ENCODE measurements at regions not wholly inside any gene's neighbourhood (a gene's known extent, or its start where the extent isn't known, plus 50 kb on each side); places are given as distances from the start of the nearest gene placed in this dataset.
"Not testable (repeated sequence)": the region's sequence is repeated elsewhere in the genome, so short reads cannot be mapped to it uniquely, and the experiment has no call there.

GRCh38 chr12:19998961-19999804 is 369.2 kb upstream of the PDE3A start:
- peak; percentile 44 for DNase-seq

- DNase-seq: no peak
Measured at GRCh38 chr12:19999805-20000138, 368.6 kb upstream of the PDE3A start.

GRCh38 chr12:20000229-20000849 is 368.0 kb upstream of the PDE3A start:
- DNase-seq: no peak

DNA sequence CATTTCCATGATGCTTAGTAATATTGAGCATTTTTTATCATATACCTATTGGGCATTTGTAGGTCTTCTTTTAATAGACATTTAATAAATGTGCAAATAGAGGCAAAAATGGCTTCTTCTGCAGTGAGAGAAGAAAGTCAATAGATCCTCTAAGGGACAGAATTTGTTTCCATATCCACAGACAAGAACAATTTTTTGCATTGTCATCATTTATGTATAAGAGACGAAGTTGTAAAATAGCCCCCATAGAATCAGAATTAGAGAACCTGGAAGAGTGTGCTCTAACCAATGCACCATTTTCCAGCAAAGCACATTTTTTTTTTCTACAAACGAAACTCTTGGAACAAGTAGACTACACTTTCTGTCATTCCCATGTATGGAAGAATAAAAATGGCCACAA is 365.1 kb upstream of the PDE3A start:
- DNase-seq: no peak

DNA sequence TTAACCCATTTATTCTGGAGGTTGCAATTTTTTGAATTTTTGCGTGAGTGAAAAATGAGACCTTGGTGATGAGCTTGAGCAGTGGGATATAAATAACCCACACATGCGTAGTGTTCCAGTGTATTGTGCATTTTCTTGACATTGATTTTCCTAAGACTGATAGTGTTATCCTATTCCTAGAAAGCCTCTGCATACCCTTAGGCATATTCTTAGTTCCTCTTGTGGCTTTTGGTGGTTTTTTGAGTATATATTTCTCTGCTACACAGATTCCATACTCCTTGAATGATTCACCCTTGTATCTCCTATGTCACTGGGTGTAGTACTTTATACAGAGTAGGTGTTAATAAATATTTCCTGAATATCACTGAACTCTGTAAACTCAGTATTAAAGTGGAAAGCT is 363.4 kb upstream of the PDE3A start:
- DNase-seq: peak; percentile 86

DNA sequence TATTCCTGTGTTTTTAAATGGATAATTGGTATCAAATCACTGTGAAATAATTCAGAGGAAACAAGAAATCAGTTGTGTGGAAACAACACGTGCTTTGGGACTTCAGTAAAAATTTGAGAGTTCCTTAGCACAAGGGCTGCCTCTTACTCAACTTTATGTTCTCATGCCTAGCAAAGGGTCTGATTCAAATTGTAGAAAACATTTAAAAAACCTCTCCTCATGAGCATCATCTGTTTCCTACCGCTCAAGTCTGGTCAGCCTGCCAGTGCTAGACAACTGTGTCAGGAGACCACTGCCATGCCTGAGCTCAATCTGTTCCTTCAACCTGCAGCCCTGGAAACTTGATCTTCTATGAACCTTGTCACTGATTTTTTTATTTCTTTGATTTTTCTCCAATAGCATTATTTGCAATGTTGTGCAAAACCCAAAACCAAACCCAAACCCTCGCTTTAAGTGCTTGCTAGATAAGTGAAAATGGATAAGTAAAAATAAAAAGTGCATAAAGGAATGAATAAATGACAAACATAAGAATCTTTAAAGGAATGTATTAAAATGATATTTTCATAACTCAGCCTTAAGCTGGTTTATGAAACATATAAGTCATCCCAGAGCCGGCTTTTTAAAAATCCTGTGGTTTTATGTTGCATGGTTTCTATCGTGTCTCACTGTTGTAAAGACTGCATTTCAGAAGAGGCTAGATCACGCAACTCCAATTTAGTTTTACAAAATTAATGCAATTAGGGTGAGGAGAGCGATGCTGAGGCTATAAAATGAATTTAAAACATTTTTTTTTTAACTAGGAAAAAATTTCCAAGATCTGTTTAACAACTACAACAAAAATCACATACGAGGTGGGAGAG is 361.2 kb upstream of the PDE3A start:
- DNase-seq: peak; percentile 92

DNA sequence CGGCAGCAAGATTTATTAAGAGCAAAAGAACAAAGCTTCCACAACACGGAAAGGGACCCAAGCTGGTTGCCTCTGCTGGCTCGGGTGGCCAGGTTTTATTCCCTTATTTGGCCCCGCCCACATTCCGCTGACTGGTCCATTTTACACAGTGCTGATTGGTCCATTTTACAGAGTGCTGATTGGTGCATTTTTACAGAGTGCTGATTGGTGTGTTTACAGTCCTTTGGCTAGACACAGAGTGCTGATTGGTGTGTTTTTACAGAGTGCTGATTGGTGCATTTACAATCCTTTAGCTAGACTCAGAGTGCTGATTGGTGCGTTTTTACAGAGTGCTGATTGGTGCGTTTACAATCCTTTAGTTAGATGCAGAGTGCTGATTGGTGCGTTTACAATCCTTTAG is 358.4 kb upstream of the PDE3A start:
- not testable (repeated sequence) for DNase-seq

DNA sequence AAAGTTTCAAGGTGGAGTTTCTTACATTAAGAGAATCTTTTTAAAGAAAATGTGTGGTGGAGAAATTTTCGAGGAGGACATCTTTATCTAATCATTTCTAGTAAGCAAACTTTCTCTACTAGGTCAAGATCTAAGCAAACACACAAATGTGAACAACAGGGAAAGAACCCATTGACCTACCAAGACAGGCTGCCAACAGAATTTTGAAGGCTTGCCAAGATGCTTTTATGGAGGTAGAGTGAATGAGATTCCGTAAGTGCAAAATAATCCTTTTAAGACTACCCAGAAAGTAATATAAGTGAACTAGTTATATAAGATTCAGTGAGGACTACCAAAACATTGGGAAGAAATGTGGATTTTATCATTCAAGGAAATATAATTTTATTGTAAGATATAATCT is 357.1 kb upstream of the PDE3A start:
- DNase-seq: no peak

DNA sequence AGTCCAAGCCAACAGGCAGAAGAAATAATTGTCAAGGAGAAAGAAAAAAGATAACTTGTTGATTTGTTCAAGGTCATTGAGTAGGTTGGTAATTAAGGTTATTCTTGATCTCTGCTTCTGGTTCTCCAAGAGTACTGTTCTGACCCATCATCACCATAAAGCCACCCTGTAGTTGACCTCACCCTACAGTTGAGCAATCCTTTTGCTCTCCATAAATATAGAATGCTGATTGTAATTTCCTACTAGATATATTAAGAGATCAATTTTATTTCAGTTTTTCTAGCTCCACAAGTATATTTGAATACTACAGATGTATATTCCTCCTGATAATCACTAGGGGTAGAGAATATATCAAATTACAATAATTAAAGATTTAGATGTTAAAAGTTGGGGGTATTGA is 350.5 kb upstream of the PDE3A start:
- DNase-seq: no peak

DNA sequence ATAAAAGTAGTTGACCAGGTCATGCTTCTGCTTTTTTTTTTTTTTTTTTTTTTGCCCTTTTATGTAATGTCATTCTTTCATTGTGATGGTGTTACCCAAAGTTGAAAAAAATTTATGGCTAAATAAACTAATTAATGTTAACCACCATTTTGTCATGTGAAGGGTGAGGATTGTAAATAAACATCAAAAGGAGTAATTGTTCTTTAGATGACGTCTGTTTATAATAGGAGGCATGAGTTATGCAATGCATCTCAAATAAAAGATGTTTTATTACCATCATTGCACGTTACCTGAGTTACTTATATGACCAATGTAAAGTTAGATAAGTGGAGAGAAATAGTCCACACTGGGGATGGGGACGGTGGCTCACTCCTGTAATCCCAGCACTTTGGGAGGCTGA is 349.9 kb upstream of the PDE3A start:
- DNase-seq: no peak

DNA sequence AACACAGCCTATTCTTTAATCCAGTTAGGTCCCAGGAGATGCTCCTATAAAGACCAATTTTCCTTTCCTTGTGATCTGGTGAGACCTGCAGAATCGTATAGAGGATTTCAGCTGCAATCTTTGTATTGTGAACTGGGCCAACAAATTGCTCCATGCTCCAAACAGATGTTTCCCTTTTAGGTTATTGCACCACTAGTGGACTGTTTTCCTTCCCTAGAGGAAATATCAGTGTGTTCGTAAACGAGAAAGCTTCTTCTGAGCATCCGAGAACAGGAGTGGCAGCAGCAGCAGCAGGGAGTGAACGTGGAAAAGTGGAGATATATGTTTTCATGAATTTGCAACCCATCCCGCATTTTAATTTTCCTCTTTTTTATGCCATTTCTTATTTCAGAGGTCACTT is 344.1 kb upstream of the PDE3A start:
- no peak for DNase-seq

DNA sequence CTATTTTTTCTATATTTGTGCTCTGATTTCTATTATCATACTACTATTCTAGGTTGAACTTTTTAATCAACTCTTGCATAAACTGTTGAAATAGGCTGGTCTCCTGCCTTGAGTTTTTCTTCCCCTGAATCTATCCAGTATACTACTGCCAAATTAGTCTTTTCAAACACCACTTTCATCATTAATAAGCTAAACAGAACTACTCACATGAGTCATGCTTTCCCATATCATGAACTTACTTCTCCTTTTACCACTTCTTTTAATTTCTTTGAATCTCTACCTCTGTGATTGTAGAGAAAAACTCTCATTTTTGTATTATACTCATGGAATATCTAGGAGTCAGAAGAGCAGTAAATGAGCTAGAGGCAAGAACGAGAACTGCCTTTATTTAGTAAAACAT is 340.3 kb upstream of the PDE3A start:
- no peak for DNase-seq

DNA sequence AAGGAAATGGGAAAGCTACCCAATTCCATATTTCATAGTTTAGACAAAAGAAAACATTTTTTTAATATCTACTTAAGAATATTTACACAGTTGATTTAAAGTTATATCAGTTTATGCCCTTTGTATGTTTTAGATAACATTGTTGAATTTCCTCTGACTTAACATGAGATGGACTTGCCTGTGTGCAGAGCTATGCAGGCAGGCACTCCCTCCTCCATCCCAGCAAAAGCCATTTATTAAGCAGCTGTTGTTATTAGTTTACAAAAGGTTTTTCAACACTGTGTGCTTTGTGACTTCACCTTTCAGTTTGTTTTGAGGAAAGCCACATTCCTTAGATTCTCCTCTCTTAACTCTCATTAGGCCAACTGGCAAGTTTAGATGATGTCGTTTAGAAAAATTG is 337.5 kb upstream of the PDE3A start:
- no peak for DNase-seq

- no peak for DNase-seq
Measured at GRCh38 chr12:20039562-20039961, 328.8 kb upstream of the PDE3A start.

- DNase-seq: no peak
Measured at GRCh38 chr12:20040184-20040583, 328.2 kb upstream of the PDE3A start.

DNA sequence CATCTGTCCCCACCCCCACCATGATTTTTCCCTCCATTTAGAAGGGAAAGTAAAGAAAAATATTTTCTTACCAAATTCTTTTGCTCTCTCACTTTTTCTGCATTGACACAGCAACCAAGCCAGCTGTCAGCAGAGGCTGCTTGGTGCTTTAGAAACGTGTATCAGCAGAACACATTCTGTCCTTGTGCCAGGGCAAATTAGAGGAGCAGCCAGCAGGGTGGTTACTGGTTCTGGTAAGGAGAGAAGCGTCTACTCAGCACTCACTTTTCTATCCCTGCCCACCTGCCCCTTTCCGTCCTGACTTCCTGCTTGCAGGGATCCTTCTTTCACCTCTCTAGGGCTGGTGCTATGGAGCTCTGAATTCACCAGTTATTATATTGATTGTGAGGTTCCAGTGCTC is 327.5 kb upstream of the PDE3A start:
- DNase-seq: peak; percentile 62

DNA sequence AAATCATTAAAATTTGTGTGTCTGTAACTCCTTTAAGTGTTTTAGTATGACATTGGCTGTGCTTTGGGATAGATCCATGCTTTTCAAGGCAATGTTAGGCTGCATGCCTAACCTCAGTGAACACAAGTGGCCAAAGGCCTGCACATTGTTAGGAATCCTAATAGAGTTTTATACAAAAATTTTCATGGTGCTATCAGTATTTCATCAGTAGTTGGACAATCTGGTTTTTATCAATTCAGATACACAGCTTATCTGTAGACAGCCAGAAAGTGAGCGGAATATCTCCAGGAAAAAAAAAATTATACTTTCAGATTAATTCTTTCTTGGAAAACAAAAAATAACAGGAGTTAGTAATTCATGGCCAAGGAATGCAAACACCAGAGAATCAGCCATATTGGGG is 324.0 kb upstream of the PDE3A start:
- DNase-seq: no peak

DNA sequence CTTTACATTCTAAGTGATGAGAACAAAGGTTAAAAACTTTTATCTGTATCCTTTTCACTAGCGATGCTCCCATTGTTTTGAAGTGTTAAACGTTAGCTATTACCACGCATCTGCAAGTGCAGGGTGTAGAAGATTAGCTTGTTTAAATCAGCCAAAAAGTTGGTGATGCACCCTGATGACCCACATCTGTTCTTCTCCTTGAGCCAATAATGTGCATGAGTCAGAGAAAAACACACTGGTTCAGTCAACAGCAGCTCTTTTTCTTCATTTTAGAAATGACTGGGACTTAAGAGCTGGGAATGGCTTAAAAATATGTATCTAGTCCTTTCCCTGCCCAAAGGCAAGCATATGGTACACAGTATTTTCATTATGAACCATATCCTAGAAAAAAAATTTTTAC is 323.5 kb upstream of the PDE3A start:
- DNase-seq: peak; percentile 81

DNA sequence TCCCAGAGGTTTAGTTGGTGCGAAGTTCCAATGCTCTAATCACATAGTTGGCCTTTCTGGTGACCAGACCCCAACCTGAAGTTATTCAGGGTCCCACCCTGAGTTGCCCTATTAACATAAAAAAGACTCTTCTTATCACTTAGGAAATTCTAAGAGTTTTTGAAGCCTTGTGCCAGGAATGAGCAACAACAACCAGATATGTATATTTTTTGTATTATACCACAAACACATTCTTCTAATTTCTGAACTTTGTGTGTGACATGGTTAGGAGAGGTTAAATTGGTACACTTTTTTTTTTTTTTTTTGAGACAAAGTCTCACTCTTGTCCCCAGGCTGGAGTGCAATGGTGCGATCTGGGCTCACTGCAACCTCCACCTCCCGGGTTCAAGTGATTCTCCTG is 320.4 kb upstream of the PDE3A start:
- peak; percentile 65 for DNase-seq

DNA sequence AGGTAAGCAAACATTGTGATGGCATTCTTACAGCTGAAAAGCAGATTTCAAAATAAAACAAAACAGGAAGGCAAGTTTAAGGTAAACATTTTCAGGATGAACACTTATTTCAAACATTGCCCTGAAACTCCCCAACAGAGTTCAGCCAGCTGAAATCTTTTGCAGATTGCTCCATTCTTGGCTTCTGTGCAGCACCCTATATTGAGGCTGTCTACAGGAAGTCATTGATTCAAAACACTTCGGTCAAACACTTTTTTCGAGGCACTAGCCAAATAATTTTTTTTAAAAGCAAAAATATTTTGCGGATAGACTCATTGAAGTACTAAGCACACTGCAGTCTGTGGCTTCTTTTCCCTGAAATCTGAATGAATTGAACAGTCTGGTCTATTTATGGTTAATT is 318.1 kb upstream of the PDE3A start:
- peak; percentile 46 for DNase-seq

- no peak for DNase-seq
Measured at GRCh38 chr12:20053782-20054181, 314.6 kb upstream of the PDE3A start.

- peak; percentile 82 for DNase-seq
Measured at GRCh38 chr12:20055856-20056255, 312.5 kb upstream of the PDE3A start.

DNA sequence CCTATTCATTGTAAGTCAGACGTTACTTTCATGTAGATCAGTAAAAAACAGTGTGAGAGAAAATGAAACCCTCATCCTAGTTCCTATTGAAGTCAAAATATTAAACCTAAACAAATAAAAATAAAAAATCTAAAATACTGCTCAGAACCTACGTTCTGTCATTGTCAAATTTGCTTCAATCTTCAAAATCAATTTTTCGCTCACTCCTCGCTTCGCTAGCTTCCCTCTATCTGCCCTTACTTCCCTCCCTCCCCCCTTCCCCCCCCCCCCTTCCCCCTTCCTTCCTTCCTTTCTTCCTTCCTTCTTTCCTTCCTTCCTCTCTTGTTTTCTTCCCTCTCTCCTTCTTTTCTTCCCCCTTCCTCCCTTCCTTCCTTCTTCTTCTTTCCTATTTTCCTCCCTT is 310.9 kb upstream of the PDE3A start:
- no peak for DNase-seq

GRCh38 chr12:20063116-20063515 is 305.2 kb upstream of the PDE3A start:
- DNase-seq: peak; percentile 54

All from fibroblast of skin of back (primary cell).